Keratinocyte (primary cell): ENCODE measurements at regions not wholly inside any gene's neighbourhood (a gene's known extent, or its start where the extent isn't known, plus 50 kb on each side); places are given as distances from the start of the nearest gene placed in this dataset.
A peak's percentile ranks its signal among the peaks of the same experiment; 100 is the strongest.

Experiments
- DNase-seq: peaks from one replicate; pipeline ENCODE4 v3.0.0-alpha.2; 2011; ENCODE audit warnings: low read depth, missing footprints, low spot score
- FAIRE-seq: peaks from 2 replicates; lab custom pipeline; 2011; peaks lifted over from hg19 to GRCh38; lab: Jason Lieb, UNC
- H2AFZ ChIP-seq: 2 replicates; pipeline ENCODE4 v1.6.0; 2012; ENCODE audit warnings: low read length, control low read depth, inconsistent platforms; ENCODE audit not compliant: control insufficient read depth
- H3K27ac ChIP-seq: 2 replicates; pipeline ENCODE4 v1.5.1; 2011; ENCODE audit warnings: low read length; ENCODE audit not compliant: control insufficient read depth, insufficient read depth
- H3K27me3 ChIP-seq: 3 replicates; pipeline ENCODE4 v1.6.0; 2011; ENCODE audit warnings: low read length; ENCODE audit not compliant: control insufficient read depth, insufficient read depth; ENCODE audit errors: extremely low read depth
- H3K36me3 ChIP-seq, 2 experiments: 2 replicates in 1 of 2; 3 replicates in 1 of 2; pipeline ENCODE4 v1.5.1; 2011; ENCODE audit warnings: low read length in 2 of 2, mild to moderate bottlenecking in 1 of 2; ENCODE audit not compliant: control insufficient read depth in 2 of 2, insufficient read depth in 2 of 2; ENCODE audit errors: extremely low read depth in 1 of 2
- H3K4me1 ChIP-seq: 3 replicates; pipeline ENCODE4 v1.5.1; 2011; ENCODE audit warnings: low read length; ENCODE audit not compliant: control insufficient read depth, insufficient read depth; ENCODE audit errors: extremely low read depth
- H3K4me2 ChIP-seq: 3 replicates; pipeline ENCODE4 v1.6.0; 2011; ENCODE audit warnings: low read depth, low read length; ENCODE audit not compliant: control insufficient read depth, insufficient read depth; ENCODE audit errors: extremely low read depth
- H3K4me3 ChIP-seq, 3 experiments: fragments of 200-600 bp in 1 of 3; sonication (generic) in 1 of 3; 2 replicates in 2 of 3; 3 replicates in 1 of 3; pipeline ENCODE4 v1.5.1; 2011 to 2016; ENCODE audit warnings: low read length in 3 of 3, mild to moderate bottlenecking in 3 of 3, control low read depth in 2 of 3, inconsistent platforms in 1 of 3, low read depth in 1 of 3, mixed read lengths in 1 of 3, mixed run types in 1 of 3, moderate library complexity in 1 of 3; ENCODE audit not compliant: control insufficient read depth in 2 of 3, insufficient read depth in 2 of 3; ENCODE audit errors: extremely low read depth in 1 of 3
- H3K79me2 ChIP-seq: 2 replicates; pipeline ENCODE4 v1.6.0; 2012; ENCODE audit warnings: low read length; ENCODE audit not compliant: control insufficient read depth, insufficient read depth
- H3K9ac ChIP-seq: 3 replicates; pipeline ENCODE4 v1.6.0; 2011; ENCODE audit warnings: low read length; ENCODE audit not compliant: control insufficient read depth, insufficient read depth; ENCODE audit errors: extremely low read depth
- H3K9me1 ChIP-seq: 3 replicates; pipeline ENCODE4 v1.6.0; 2011; ENCODE audit warnings: low read length; ENCODE audit not compliant: control insufficient read depth, insufficient read depth; ENCODE audit errors: extremely low read depth
- H3K9me3 ChIP-seq: 2 replicates; pipeline ENCODE4 v1.5.1; 2012; ENCODE audit warnings: low read depth, low read length; ENCODE audit not compliant: control insufficient read depth
- H4K20me1 ChIP-seq: 3 replicates; pipeline ENCODE4 v1.6.0; 2011; ENCODE audit warnings: low read length; ENCODE audit not compliant: control insufficient read depth, insufficient read depth; ENCODE audit errors: extremely low read depth
- EZH2 ChIP-seq: IDR thresholded peaks from one replicate; pipeline ENCODE4 v1.6.1; 2012; ENCODE audit warnings: inconsistent platforms, mild to moderate bottlenecking, low read length, moderate library complexity
- dilution Hi-C: fragments of 300-500 bp; cut with MboI; formaldehyde crosslinking; loops from one replicate; pipeline ENCODE4 v1.7.0; 2020; ENCODE audit warnings: low sequenced_read_pairs; ENCODE audit not compliant: extremely low pct_ligation_motif_present
- TF ChIP-seq, protein P1 (sequence below), 3 experiments: IDR thresholded peaks in 1 of 3; conservative IDR thresholded peaks in 1 of 3; optimal IDR thresholded peaks in 1 of 3; 2 replicates in 2 of 3; 3 replicates in 1 of 3; pipeline versions ENCODE3 to v1.5.1; 2011; ENCODE audit warnings: low read length in 3 of 3, mild to moderate bottlenecking in 3 of 3, moderate library complexity in 2 of 3, control low read depth in 1 of 3, inconsistent platforms in 1 of 3; ENCODE audit not compliant: insufficient read depth in 2 of 3; ENCODE audit errors: extremely low read depth in 1 of 3

DNA sequence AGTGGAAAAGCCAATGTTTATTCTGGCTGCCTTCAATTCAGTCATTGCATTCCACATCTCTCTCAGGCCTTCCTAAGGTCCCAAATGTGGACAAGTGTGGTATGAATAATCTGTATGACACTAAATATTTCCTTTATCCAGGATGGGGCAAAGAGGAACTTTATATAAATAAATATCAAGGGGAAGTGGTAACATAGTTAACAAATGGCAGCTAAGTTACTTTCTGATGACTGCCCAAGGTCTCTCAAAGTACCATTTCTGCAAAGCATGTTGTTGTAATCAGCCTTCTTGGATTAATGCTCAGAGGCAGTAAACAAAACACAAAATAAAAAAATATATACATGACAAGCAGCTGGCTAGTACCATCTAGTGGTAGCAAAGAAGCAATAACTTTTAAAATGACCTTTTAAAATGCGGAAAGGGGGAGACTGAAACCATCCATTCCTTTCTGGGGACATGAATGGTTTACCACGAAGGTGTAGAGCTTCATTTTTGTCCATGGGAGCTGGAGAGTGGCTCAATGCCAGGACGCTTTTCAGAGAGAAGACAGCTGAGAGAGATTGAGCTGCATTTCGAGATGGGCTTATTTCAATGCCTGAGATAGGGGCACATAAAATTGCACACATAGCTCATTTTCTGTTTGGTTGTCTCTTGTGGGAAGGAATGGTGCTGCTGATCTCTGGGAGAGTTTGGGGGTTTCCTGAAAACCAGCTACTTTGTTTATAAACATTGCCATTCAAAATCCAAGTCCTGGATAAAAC, 259.2 kb downstream of the RFC3 start:
- dilution Hi-C loops = no loop called here

DNA sequence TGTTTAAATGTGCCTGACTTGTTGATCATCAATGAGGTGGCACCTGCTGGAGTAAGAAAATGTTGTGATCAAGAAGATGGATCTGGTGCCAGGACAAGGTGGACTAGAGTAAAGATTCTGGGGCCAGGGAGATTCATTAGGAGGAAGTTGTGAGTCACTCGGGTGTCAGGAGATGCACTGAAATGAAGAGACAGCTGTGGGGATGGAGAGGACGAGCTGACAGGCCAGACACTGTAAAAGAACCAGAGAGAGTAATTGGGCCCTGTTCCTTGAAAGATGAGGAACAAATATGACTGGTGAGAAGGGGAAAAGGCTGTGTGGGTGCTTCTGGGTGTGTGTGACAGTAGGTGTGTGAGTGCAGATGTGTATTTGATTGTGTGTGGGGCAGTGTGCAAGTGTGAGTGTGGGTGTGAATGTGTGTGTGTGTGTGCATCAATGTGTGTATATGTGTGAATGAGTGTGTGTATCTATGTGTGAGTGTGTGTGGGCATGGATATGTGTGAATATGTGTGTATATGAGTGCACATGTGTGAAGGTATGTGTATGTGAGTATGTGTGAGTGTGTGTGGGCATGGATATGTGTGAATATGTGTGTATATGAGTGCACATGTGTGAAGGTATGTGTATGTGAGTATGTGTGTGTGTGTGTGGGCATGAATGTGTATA, 260.5 kb downstream of the RFC3 start:
- Histone ChIP-seq H3K27ac (no peak overlapping the region), H3K4me2 (no peak overlapping the region), H3K9me3 (no peaks in the 10 kb centered on the region), H3K4me1 (no peaks in the 10 kb centered on the region), H3K79me2 (no peaks in the 10 kb centered on the region), H4K20me1 (no peaks in the 10 kb centered on the region), H3K27me3 (no peaks in the 10 kb centered on the region), H2AFZ (no peak overlapping the region), H3K9ac (no peak overlapping the region), H3K9me1 (no peaks in the 10 kb centered on the region), H3K4me3 (no peak overlapping the region), H3K36me3 (no peaks in the 10 kb centered on the region)
- dilution Hi-C loops = no loop called here
- no peak for TF ChIP-seq EZH2
- TF ChIP-seq, protein P1, sequence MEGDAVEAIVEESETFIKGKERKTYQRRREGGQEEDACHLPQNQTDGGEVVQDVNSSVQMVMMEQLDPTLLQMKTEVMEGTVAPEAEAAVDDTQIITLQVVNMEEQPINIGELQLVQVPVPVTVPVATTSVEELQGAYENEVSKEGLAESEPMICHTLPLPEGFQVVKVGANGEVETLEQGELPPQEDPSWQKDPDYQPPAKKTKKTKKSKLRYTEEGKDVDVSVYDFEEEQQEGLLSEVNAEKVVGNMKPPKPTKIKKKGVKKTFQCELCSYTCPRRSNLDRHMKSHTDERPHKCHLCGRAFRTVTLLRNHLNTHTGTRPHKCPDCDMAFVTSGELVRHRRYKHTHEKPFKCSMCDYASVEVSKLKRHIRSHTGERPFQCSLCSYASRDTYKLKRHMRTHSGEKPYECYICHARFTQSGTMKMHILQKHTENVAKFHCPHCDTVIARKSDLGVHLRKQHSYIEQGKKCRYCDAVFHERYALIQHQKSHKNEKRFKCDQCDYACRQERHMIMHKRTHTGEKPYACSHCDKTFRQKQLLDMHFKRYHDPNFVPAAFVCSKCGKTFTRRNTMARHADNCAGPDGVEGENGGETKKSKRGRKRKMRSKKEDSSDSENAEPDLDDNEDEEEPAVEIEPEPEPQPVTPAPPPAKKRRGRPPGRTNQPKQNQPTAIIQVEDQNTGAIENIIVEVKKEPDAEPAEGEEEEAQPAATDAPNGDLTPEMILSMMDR (optimal IDR thresholded peaks at IDR 0.05 in 1 of 3, IDR thresholded peaks at IDR 0.05 in 1 of 3, conservative IDR thresholded peaks at IDR 0.05 in 1 of 3; ENCODE audit: extremely low read depth in 1 of 3, insufficient read depth in 2 of 3, low read length in 3 of 3) = no peak
- FAIRE-seq (no peak), DNase-seq (no peak)

More for the DNA sequence above, 259.2 kb downstream of the RFC3 start:
- DNase-seq (no peak), FAIRE-seq (no peak)
- no peak overlapping the region for H3K4me3 ChIP-seq
- no peak for TF ChIP-seq EZH2
- TF ChIP-seq, protein P1 (optimal IDR thresholded peaks at IDR 0.05 in 1 of 3, IDR thresholded peaks at IDR 0.05 in 1 of 3, conservative IDR thresholded peaks at IDR 0.05 in 1 of 3; ENCODE audit: extremely low read depth in 1 of 3, insufficient read depth in 2 of 3, low read length in 3 of 3) = peak in 2 of 3 experiments; percentile 45 to 47
- H3K4me1 ChIP-seq = no peaks in the 10 kb centered on the region
- H3K27me3 ChIP-seq = no peaks in the 10 kb centered on the region
- H4K20me1 ChIP-seq = no peaks in the 10 kb centered on the region
- H3K4me2 ChIP-seq = peak overlapping the region; percentile 26
- no peaks in the 10 kb centered on the region for H3K9me3 ChIP-seq
- no peaks in the 10 kb centered on the region for H3K9me1 ChIP-seq
- H2AFZ ChIP-seq = no peak overlapping the region
- H3K9ac ChIP-seq = no peak overlapping the region
- no peaks in the 10 kb centered on the region for H3K79me2 ChIP-seq
- H3K36me3 ChIP-seq = no peaks in the 10 kb centered on the region
- H3K27ac ChIP-seq = no peak overlapping the region
